Coronary artery (tissue), 2 donors: ENCODE measurements at regions not wholly inside any gene's neighbourhood (a gene's known extent, or its start where the extent isn't known, plus 50 kb on each side); places are given as distances from the start of the nearest gene placed in this dataset.

Experiments used
- DNase-seq: peaks from one replicate; pipeline ENCODE4 v3.0.0-alpha.2; 2017; ENCODE audit warnings: low spot score
- H3K27ac ChIP-seq, 2 donors: fragments of 200-600 bp; sonication (generic); one replicate each; pipeline ENCODE4 v1.5.1; 2016 to 2019
- H3K4me3 ChIP-seq: fragments of 200-600 bp; sonication (generic); 2 replicates; pipeline ENCODE4 v1.5.1; 2016; ENCODE audit warnings: mild to moderate bottlenecking, moderate library complexity
- TF ChIP-seq, protein P1 (sequence below): fragments of 200-600 bp; sonication (generic); IDR thresholded peaks from one replicate; pipeline ENCODE4 v1.5.1; 2019; ENCODE audit warnings: antibody characterized with exemption

DNA sequence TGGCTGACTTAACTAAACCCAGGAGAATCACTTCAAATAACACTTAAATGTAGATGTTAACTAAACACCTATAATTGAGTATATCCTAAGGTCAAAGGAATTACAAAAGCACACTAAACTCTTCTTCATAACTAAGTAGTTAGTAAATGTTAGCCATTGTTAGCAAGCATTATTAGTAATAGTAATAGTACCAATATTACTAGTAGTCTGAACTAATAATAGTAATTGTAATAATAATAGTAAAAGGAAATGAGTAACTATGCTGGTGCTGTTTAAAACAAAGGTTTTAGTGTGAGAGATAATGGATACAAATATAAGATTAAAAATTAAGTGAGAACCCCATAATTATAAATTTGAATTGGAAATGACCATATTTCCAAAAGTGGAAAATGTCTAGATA is 641.9 kb upstream of the RORB start:
- Histone ChIP-seq H3K4me3 (no peak overlapping the region), H3K27ac (no peak overlapping the region)
- TF ChIP-seq, protein P1, sequence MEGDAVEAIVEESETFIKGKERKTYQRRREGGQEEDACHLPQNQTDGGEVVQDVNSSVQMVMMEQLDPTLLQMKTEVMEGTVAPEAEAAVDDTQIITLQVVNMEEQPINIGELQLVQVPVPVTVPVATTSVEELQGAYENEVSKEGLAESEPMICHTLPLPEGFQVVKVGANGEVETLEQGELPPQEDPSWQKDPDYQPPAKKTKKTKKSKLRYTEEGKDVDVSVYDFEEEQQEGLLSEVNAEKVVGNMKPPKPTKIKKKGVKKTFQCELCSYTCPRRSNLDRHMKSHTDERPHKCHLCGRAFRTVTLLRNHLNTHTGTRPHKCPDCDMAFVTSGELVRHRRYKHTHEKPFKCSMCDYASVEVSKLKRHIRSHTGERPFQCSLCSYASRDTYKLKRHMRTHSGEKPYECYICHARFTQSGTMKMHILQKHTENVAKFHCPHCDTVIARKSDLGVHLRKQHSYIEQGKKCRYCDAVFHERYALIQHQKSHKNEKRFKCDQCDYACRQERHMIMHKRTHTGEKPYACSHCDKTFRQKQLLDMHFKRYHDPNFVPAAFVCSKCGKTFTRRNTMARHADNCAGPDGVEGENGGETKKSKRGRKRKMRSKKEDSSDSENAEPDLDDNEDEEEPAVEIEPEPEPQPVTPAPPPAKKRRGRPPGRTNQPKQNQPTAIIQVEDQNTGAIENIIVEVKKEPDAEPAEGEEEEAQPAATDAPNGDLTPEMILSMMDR = no peak
- DNase-seq = no peak

DNA sequence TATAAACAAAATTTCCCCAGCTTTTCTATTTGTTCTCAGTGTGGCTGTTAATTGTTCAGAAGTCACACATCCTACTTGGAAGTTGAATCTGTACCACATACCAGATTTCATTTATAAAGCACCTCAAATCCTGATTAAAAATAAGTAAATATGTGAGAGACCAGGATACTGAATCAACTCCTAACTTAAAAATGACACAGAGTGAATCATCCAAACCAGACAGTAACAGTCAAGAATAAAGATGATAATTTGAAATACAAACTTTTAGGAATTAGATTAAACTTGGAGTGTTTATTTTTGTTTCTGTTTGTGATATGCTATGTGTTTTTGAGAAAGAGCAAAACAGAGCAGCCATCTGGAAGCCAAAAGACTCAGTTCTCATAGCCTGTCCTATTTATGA is 633.2 kb upstream of the RORB start:
- DNase-seq = no peak
- Histone ChIP-seq H3K27ac (no peak overlapping the region), H3K4me3 (no peak overlapping the region)
- TF ChIP-seq, protein P1 = no peak

DNA sequence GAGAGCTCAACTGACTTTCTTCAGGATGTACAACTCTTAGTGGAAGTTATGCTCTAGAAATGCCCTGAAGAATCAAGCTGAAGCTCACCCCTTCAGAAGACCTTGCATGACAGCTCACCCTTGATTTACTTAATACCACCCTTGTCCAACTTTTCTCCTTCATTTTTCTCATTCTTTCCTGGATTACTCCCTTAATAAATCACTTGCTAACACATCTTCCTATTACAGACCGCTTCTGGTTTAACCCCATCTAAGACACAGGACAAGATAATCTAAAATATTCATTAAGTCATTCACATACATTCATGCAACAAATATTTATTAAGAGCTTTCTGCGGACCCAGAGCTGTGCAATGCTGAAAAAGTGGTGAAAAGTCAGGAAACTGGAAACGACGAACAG is 630.7 kb upstream of the RORB start:
- TF ChIP-seq, protein P1 = no peak
- DNase-seq = no peak
- no peak overlapping the region for H3K4me3 ChIP-seq
- H3K27ac ChIP-seq = no peak overlapping the region

DNA sequence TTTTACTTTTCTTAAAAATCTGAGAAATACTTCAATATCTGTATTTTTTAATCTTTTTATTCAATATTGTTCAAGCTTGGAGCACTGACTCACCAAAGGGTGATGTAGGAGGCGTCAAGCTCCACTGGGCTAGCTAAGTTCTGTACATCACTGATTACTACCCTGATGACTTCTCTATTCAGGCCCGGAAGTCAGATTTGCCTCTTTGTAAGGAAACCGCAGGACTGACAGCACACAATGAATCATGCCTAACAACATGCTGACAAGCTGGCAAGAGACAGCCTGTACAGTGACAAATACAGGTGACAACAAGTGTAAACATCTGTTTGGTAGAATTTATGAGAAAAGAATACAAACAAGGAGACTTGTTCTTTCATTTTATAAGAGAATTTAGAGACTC is 627.9 kb upstream of the RORB start:
- TF ChIP-seq, protein P1 = no peak
- no peak for DNase-seq
- Histone ChIP-seq H3K27ac (no peak overlapping the region), H3K4me3 (no peak overlapping the region)

DNA sequence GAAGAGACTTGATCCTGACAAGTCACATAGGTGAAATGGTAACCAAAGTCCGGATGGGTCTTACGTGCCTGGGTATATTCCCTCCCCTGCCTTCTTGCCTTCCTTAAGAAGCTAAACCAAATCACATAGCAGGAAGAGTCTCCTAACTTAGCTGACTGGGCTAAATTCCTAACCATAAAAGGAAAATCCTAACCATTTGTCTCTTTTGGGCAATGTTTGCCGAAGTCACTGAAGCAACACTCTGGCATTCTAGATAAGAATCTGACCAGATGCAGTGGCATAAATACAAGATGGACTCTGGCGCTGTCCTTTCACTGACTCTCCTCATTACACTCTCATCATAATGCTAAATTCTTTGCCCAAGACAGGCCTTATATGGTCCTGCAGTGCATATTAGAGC is 625.5 kb upstream of the RORB start:
- TF ChIP-seq, protein P1 = no peak
- no peak overlapping the region for H3K4me3 ChIP-seq
- no peak for DNase-seq

DNA sequence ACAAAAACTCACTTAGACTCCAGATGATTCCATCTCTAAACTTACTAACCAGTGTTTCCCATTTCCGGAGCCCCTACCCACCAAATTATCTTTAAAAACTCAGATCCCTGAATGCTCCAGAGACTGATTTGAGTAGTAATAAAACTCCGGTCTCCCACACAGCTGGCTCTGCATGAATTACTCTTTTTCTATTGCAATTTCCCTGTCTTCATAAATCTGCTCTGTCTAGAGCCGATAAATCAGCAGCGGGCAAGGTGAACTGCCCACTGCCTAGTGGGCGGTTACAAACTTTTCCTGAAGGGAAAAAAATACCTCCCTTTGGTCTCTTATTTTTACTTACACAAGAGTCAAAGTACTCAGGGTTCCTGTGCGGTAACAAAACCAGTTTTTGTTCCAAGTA is 624.4 kb upstream of the RORB start:
- Histone ChIP-seq H3K4me3 (no peak overlapping the region), H3K27ac (no peak overlapping the region)
- no peak for DNase-seq
- TF ChIP-seq, protein P1 = no peak

More for the DNA sequence above, 625.5 kb upstream of the RORB start:
- H3K27ac ChIP-seq = no peak overlapping the region

DNA sequence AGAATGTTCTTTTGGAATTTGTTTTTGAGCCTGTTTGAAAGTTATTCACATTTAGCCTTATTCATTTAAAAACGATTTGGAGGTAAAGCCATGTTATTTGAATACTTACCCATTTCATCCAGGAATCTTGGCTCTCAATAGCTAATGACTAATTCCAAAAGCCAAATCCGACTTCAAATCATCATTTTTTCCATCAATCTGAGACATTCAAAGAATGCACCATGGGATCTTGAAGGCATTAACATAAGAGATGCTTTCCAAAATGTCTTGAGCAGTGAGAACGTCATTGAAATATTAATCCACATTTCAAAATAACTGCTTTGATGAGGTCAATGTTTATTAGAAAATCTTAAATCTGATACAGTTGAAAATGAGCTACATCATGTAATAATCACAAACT is 617.0 kb upstream of the RORB start:
- TF ChIP-seq, protein P1 = no peak
- Histone ChIP-seq H3K4me3 (no peak overlapping the region), H3K27ac (no peak overlapping the region)
- DNase-seq = no peak
